NK-92 treated with Interleukin-12 subunit alpha and Interleukin-12 subunit beta, amount 100 ng/mL, for 24 hours (cell line): ENCODE measurements at regions not wholly inside any gene's neighbourhood (a gene's known extent, or its start where the extent isn't known, plus 50 kb on each side); places are given as distances from the start of the nearest gene placed in this dataset.

Experiments
- DNase-seq: peaks from one replicate; lab custom pipeline; 2025; lab: John Stamatoyannopoulos, UW

- DNase-seq, result no peak
Measured at GRCh38 chr20:59403261-59403961, 103.0 kb downstream of the EDN3 start.

GRCh38 chr20:59403962-59404314 lies 103.5 kb downstream of the EDN3 start:
- no peak for DNase-seq

- no peak for DNase-seq
Measured at GRCh38 chr20:59404749-59405148, 104.3 kb downstream of the EDN3 start.

- no peak for DNase-seq
Measured at GRCh38 chr20:59405226-59406200, 105.1 kb downstream of the EDN3 start.

- no peak for DNase-seq
Measured at GRCh38 chr20:59406446-59406845, 106.0 kb downstream of the EDN3 start.

GRCh38 chr20:59411170-59411569 lies 110.8 kb downstream of the EDN3 start:
- no peak for DNase-seq

GRCh38 chr20:59411589-59411988 lies 111.2 kb downstream of the EDN3 start:
- no peak for DNase-seq

GRCh38 chr20:59412181-59412580 lies 111.8 kb downstream of the EDN3 start:
- DNase-seq, result no peak

GRCh38 chr20:59412875-59413284 lies 112.5 kb downstream of the EDN3 start:
- DNase-seq, result no peak

GRCh38 chr20:59413326-59413865 lies 113.0 kb downstream of the EDN3 start:
- DNase-seq, result no peak

- no peak for DNase-seq
Measured at GRCh38 chr20:59414936-59415623, 114.7 kb downstream of the EDN3 start.

GRCh38 chr20:59416916-59417315 lies 116.5 kb downstream of the EDN3 start:
- DNase-seq, result no peak

GRCh38 chr20:59421089-59421488 lies 120.7 kb downstream of the EDN3 start:
- DNase-seq, result no peak

- DNase-seq, result no peak
Measured at GRCh38 chr20:59421920-59422637, 121.7 kb downstream of the EDN3 start.

- no peak for DNase-seq
Measured at GRCh38 chr20:59422872-59423544, 122.6 kb downstream of the EDN3 start.

- DNase-seq, result no peak
Measured at GRCh38 chr20:59424976-59425375, 124.6 kb downstream of the EDN3 start.

- DNase-seq, result no peak
Measured at GRCh38 chr20:59425572-59425971, 125.2 kb downstream of the EDN3 start.

GRCh38 chr20:59428006-59428405 lies 127.6 kb downstream of the EDN3 start:
- no peak for DNase-seq

- no peak for DNase-seq
Measured at GRCh38 chr20:59428441-59429205, 128.2 kb downstream of the EDN3 start.

GRCh38 chr20:59429396-59429795 lies 129.0 kb downstream of the EDN3 start:
- DNase-seq, result no peak
